NCI-H510A treated with DMSO at 0.1 percent for 48 hours (cell line): ENCODE measurements at regions not wholly inside any gene's neighbourhood (a gene's known extent, or its start where the extent isn't known, plus 50 kb on each side); places are given as distances from the start of the nearest gene placed in this dataset.
"Not testable (repeated sequence)": the region's sequence is repeated elsewhere in the genome, so short reads cannot be mapped to it uniquely, and the experiment has no call there.

Source experiments
- DNase-seq: peaks from one replicate; lab custom pipeline; 2025; lab: John Stamatoyannopoulos, UW

GRCh38 chr7:101679653-101680173 is 50.6 kb upstream of the MYL10 start:
- DNase-seq = not testable (repeated sequence)

GRCh38 chr7:101680406-101681145 is 51.5 kb upstream of the MYL10 start:
- DNase-seq = no peak

GRCh38 chr7:101681170-101682007 is 52.3 kb upstream of the MYL10 start:
- no peak for DNase-seq

GRCh38 chr7:101684983-101685330 is 55.9 kb upstream of the MYL10 start:
- DNase-seq = no peak

GRCh38 chr7:101686030-101686429 is 56.9 kb upstream of the MYL10 start:
- no peak for DNase-seq

GRCh38 chr7:101687081-101687480 is 58.0 kb upstream of the MYL10 start:
- no peak for DNase-seq

- no peak for DNase-seq
Measured at GRCh38 chr7:101687791-101688182, 58.7 kb upstream of the MYL10 start.

- DNase-seq = peak; percentile 23
Measured at GRCh38 chr7:101688183-101688831, 59.2 kb upstream of the MYL10 start.

- no peak for DNase-seq
Measured at GRCh38 chr7:101688995-101689907, 60.2 kb upstream of the MYL10 start.

GRCh38 chr7:101690061-101690460 is 61.0 kb upstream of the MYL10 start:
- DNase-seq = no peak

GRCh38 chr7:101691822-101692384 is 62.8 kb upstream of the MYL10 start:
- no peak for DNase-seq

GRCh38 chr7:101693498-101694091 is 64.5 kb upstream of the MYL10 start:
- no peak for DNase-seq

GRCh38 chr7:101698964-101699363 is 69.9 kb upstream of the MYL10 start:
- DNase-seq = no peak

GRCh38 chr7:101699399-101699798 is 70.3 kb upstream of the MYL10 start:
- DNase-seq = no peak

- DNase-seq = no peak
Measured at GRCh38 chr7:101699881-101700823, 71.1 kb upstream of the MYL10 start.

GRCh38 chr7:101701153-101701794 is 72.2 kb upstream of the MYL10 start:
- DNase-seq = no peak

- DNase-seq = no peak
Measured at GRCh38 chr7:101702362-101702850, 73.3 kb upstream of the MYL10 start.

GRCh38 chr7:101705331-101705730 is 76.2 kb upstream of the MYL10 start:
- no peak for DNase-seq

- no peak for DNase-seq
Measured at GRCh38 chr7:101707587-101707986, 78.5 kb upstream of the MYL10 start.
